ENCODE measurements at regions not wholly inside any gene's neighbourhood (a gene's known extent, or its start where the extent isn't known, plus 50 kb on each side); places are given as distances from the start of the nearest gene placed in this dataset.

DNA sequence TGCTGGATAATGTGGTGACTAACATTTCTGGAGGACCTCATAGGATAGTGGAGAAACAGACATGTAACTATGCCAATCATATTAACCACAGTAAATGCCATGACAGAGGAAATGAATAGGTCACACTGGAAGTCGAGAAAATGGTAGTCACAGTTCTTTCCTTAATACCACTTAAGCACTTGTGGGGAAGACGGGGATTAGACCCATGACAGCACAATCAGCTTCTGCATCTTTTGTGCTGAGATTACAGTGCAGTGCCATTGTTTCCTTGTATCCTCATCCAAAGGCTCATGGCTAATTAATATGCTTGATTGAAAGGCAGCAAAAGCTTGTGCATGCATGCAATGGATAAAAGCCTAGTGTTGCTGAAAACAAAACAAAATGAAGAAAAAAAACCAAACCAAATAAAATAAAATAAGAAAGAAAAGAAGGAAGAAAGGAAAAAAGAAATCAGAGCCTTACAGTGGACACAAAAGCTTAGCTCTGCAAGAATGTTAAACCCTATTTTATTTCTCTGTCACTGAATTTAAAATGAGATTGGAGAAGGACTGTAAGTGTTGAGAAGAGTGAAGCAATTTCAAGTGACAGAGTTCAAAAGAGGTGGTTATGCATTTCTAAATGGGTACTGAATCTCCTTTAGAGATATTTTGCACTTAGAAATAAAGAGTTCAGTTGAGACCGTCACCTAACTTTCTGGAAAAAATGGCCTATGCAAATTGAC, 1011.9 kb downstream of the CDH8 start:
- Histone ChIP-seq H3K4me1 (ENCODE audit: low read depth) (no peaks in the 10 kb centered on the region), H3K36me3 (no peaks in the 10 kb centered on the region), H3K9me3 (ENCODE audit: low read depth) (no peaks in the 10 kb centered on the region), H3K4me3 (no peak overlapping the region), H3K27me3 (no peaks in the 10 kb centered on the region), H3K27ac (no peak overlapping the region)
- DNase-seq (ENCODE audit: low read depth in 1 of 2, low spot score in 1 of 2), result no peak
- TF ChIP-seq CTCF (IDR thresholded peaks at IDR 0.05; ENCODE audit: low read depth, low read length), result no peak

GRCh38 chr16:61014869-61015268, 1021.4 kb downstream of the CDH8 start:
- no peak overlapping the region for H3K4me3 ChIP-seq
- H3K27ac ChIP-seq, result no peak overlapping the region
- no peak for TF ChIP-seq CTCF (IDR thresholded peaks at IDR 0.05; ENCODE audit: low read depth, low read length)
- no peaks in the 10 kb centered on the region for H3K9me3 ChIP-seq (ENCODE audit: low read depth)
- H3K36me3 ChIP-seq, result no peaks in the 10 kb centered on the region
- no peak for DNase-seq (ENCODE audit: low read depth in 1 of 2, low spot score in 1 of 2)
- no peaks in the 10 kb centered on the region for H3K4me1 ChIP-seq (ENCODE audit: low read depth)
- no peaks in the 10 kb centered on the region for H3K27me3 ChIP-seq

GRCh38 chr16:61007694-61008093, 1028.5 kb downstream of the CDH8 start:
- Histone ChIP-seq H3K4me3 (no peak overlapping the region), H3K9me3 (ENCODE audit: low read depth) (no peaks in the 10 kb centered on the region), H3K27me3 (no peaks in the 10 kb centered on the region), H3K27ac (no peak overlapping the region), H3K36me3 (no peaks in the 10 kb centered on the region), H3K4me1 (ENCODE audit: low read depth) (no peaks in the 10 kb centered on the region)
- no peak for DNase-seq (ENCODE audit: low read depth in 1 of 2, low spot score in 1 of 2)
- TF ChIP-seq CTCF (IDR thresholded peaks at IDR 0.05; ENCODE audit: low read depth, low read length), result no peak

DNA sequence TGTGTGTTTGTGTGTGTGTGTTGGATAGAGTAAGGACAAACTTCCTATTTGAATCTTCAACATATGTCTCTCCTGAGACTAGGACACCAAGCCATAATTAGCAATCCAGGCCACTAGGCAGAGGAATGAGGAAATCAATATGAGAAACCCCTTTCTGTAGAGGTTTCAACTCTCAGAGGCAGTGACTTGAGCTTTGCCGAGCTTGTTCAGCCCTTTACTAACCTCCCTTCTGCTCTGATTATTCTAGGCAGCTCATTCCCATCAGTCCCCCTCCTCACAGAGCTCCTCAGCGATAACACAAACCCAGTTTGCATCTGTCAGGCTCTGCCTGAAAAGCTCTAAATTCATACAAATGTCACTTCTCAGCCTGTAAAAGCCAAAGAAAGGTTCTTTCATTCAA, 1030.3 kb downstream of the CDH8 start:
- no peak overlapping the region for H3K4me3 ChIP-seq
- no peak overlapping the region for H3K27ac ChIP-seq
- no peak for TF ChIP-seq CTCF (IDR thresholded peaks at IDR 0.05; ENCODE audit: low read depth, low read length)
- no peaks in the 10 kb centered on the region for H3K27me3 ChIP-seq
- no peaks in the 10 kb centered on the region for H3K4me1 ChIP-seq (ENCODE audit: low read depth)
- no peaks in the 10 kb centered on the region for H3K9me3 ChIP-seq (ENCODE audit: low read depth)
- H3K36me3 ChIP-seq, result no peaks in the 10 kb centered on the region
- DNase-seq (ENCODE audit: low read depth in 1 of 2, low spot score in 1 of 2), result no peak

- DNase-seq (ENCODE audit: low read depth in 1 of 2, low spot score in 1 of 2), result no peak
- Histone ChIP-seq H3K27ac (no peak overlapping the region), H3K27me3 (no peaks in the 10 kb centered on the region), H3K4me1 (ENCODE audit: low read depth) (no peaks in the 10 kb centered on the region), H3K4me3 (no peak overlapping the region), H3K36me3 (no peaks in the 10 kb centered on the region), H3K9me3 (ENCODE audit: low read depth) (no peaks in the 10 kb centered on the region)
- no peak for TF ChIP-seq CTCF (IDR thresholded peaks at IDR 0.05; ENCODE audit: low read depth, low read length)
Observed at GRCh38 chr16:61002479-61003204, 1033.6 kb downstream of the CDH8 start.

All from cardiac muscle cell (in vitro differentiated cells and primary cell).